Common myeloid progenitor, CD34-positive (primary cell): ENCODE measurements at regions not wholly inside any gene's neighbourhood (a gene's known extent, or its start where the extent isn't known, plus 50 kb on each side); places are given as distances from the start of the nearest gene placed in this dataset.
A peak's percentile ranks its signal among the peaks of the same experiment; 100 is the strongest.
"Not testable (repeated sequence)": the region's sequence is repeated elsewhere in the genome, so short reads cannot be mapped to it uniquely, and the experiment has no call there.

Experiments used
- CTCF ChIA-PET: fragments of 350-600 bp; sonication (Branson Sonifier 250); formaldehyde crosslinking; loops from one replicate; lab custom pipeline; 2021; ENCODE audit warnings: antibody characterized with exemption; lab: Charles Lee
- POLR2A ChIA-PET: fragments of 350-600 bp; sonication (Branson Sonifier 250); formaldehyde crosslinking; loops from one replicate; lab custom pipeline; 2021; ENCODE audit warnings: antibody characterized with exemption; lab: Charles Lee
- DNase-seq, 3 donors: peaks; one replicate each; pipeline versions ENCODE4 v3.0.0 to v3.0.0-alpha.2; 2013
- H3K27ac ChIP-seq, 2 experiments: 1 replicate in 1 of 2; 2 replicates in 1 of 2; pipeline ENCODE4 v1.7.0; 2013; ENCODE audit warnings: inconsistent platforms in 2 of 2, low read length in 2 of 2, mild to moderate bottlenecking in 2 of 2, low read depth in 1 of 2, moderate library complexity in 1 of 2; ENCODE audit not compliant: severe bottlenecking in 2 of 2, insufficient read depth in 1 of 2, poor library complexity in 1 of 2
- H3K27me3 ChIP-seq, 5 experiments: replicated peaks in 2 of 5; 1 replicate in 3 of 5; 2 replicates in 2 of 5; pipeline versions ENCODE4 v1.6.1 to v1.7.0; 2013; ENCODE audit warnings: low read length in 4 of 5, mild to moderate bottlenecking in 2 of 5, moderate library complexity in 2 of 5, inconsistent platforms in 1 of 5; ENCODE audit not compliant: insufficient read depth in 5 of 5, control insufficient read depth in 4 of 5
- H3K36me3 ChIP-seq, 4 experiments: 1 replicate in 2 of 4; 2 replicates in 2 of 4; pipeline versions ENCODE4 v1.6.1 to v1.7.0; 2013; ENCODE audit warnings: low read length in 3 of 4, control low read depth in 1 of 4, mild to moderate bottlenecking in 1 of 4; ENCODE audit not compliant: control insufficient read depth in 4 of 4, insufficient read depth in 4 of 4
- H3K4me1 ChIP-seq, 4 experiments: 1 replicate in 3 of 4; 2 replicates in 1 of 4; pipeline versions ENCODE4 v1.6.1 to v1.7.1; 2013; ENCODE audit warnings: low read length in 3 of 4, mild to moderate bottlenecking in 3 of 4, control low read depth in 1 of 4, inconsistent platforms in 1 of 4, moderate library complexity in 1 of 4; ENCODE audit not compliant: control insufficient read depth in 4 of 4, insufficient read depth in 4 of 4; ENCODE audit errors: control extremely low read depth in 1 of 4
- H3K4me3 ChIP-seq, 7 experiments: 1 replicate in 4 of 7; 2 replicates in 3 of 7; pipeline versions ENCODE4 v1.5.1 to v1.7.0; 2013; ENCODE audit warnings: mild to moderate bottlenecking in 7 of 7, low read length in 6 of 7, moderate library complexity in 6 of 7, inconsistent platforms in 2 of 7, low read depth in 2 of 7, control low read depth in 1 of 7; ENCODE audit not compliant: insufficient read depth in 4 of 7, control insufficient read depth in 1 of 7; ENCODE audit errors: extremely low read depth in 1 of 7
- H3K9me3 ChIP-seq, 5 experiments: 1 replicate in 4 of 5; 2 replicates in 1 of 5; pipeline versions ENCODE4 v1.6.1 to v1.7.1; 2013; ENCODE audit warnings: low read length in 4 of 5, mild to moderate bottlenecking in 2 of 5, inconsistent platforms in 1 of 5, low read depth in 1 of 5, moderate library complexity in 1 of 5; ENCODE audit not compliant: control insufficient read depth in 4 of 5, insufficient read depth in 2 of 5; ENCODE audit errors: control extremely low read depth in 1 of 5
- WGBS: methylation state at CpG from one replicate; pipeline ENCODE4 v1.1.5; 2013; ENCODE audit not compliant: insufficient coverage; 5-methylcytosine and 5-hydroxymethylcytosine counted together

DNA sequence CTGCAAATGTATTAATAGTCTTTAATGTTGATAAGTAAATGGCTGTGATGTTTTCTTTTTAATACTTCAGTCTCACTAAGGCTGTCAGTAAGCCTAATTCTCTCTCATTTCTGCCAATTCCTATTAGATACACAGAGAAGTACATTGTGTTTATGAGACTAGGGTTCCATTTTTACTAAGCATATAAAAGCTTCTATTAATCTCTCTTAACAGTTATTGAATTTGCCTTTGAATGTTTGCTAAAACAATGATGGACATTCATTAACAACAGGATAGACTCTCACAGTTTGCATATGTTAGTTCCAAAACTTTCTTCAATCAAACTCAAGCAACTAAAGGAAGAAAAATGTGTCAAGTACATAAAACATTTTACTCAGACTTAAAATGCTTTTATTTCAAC, 659.3 kb downstream of the TLE1 start:
- H3K9me3 ChIP-seq, result no peaks in the 10 kb centered on the region
- CTCF ChIA-PET, result interaction anchor here (1.6 kb wide), 1 partner anchor 15 kb away, joined by 3 read pairs; no protein-coding TSS in a partner anchor
- H3K27me3 ChIP-seq, result no peaks in the 10 kb centered on the region
- no peaks in the 10 kb centered on the region for H3K4me1 ChIP-seq
- no peaks in the 10 kb centered on the region for H3K36me3 ChIP-seq
- no peak for DNase-seq
- H3K4me3 ChIP-seq, result no peak overlapping the region
- POLR2A ChIA-PET, result no interaction called here
- no peak overlapping the region for H3K27ac ChIP-seq

DNA sequence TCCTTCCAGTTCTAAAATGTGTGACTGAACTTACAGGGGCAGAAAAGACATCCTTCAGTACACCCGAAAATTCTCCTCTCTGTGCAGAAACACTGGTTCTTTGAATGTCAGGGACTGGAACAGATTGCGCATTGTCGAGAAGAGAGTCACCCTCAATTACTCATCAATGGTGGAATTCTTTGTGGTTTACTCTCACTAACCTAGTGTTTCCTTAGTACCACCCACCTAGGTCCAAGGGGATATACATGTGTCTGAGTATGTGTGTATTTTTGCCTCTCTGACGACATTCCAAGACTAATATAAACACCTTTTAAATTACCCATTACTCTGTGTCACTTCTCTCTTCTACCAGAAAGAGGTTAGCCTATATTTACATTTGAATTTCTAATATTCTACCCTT, 660.8 kb downstream of the TLE1 start:
- no peaks in the 10 kb centered on the region for H3K4me1 ChIP-seq
- H3K27ac ChIP-seq, result no peak overlapping the region
- ChIA-PET POLR2A (no interaction called here), CTCF (no interaction called here)
- H3K36me3 ChIP-seq, result no peaks in the 10 kb centered on the region
- no peak overlapping the region for H3K4me3 ChIP-seq
- H3K27me3 ChIP-seq, result no peaks in the 10 kb centered on the region
- no peaks in the 10 kb centered on the region for H3K9me3 ChIP-seq
- 100% methylated on average over 2 of the region's 4 CpGs for WGBS
- DNase-seq, result no peak

DNA sequence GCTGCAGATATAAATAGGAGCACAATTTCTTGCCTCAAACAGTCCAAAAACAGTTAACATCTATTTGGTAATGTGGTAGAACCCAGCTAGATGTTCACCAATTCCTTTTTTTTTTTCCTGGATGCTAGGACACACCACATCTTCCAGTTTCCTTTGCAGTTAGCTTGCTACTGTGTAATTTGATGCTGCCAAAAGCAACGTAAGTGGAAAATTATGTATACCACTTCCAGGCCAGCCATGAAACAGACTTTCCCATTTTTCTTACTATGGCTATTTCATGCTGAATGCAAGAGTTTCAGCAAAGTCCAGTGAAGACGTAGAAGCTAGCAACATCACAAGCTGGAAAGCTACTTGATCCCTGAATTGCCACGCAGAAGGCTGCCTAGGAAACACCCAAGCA, 667.2 kb downstream of the TLE1 start:
- DNase-seq, result no peak
- CTCF ChIA-PET, result no interaction called here
- H3K36me3 ChIP-seq, result no peaks in the 10 kb centered on the region
- H3K27me3 ChIP-seq, result no peaks in the 10 kb centered on the region
- no peak overlapping the region for H3K4me3 ChIP-seq
- H3K9me3 ChIP-seq, result no peaks in the 10 kb centered on the region
- H3K4me1 ChIP-seq, result no peaks in the 10 kb centered on the region
- POLR2A ChIA-PET, result no interaction called here
- H3K27ac ChIP-seq, result no peak overlapping the region
- WGBS, result 100% methylated on average over 1 of the region's 3 CpGs

DNA sequence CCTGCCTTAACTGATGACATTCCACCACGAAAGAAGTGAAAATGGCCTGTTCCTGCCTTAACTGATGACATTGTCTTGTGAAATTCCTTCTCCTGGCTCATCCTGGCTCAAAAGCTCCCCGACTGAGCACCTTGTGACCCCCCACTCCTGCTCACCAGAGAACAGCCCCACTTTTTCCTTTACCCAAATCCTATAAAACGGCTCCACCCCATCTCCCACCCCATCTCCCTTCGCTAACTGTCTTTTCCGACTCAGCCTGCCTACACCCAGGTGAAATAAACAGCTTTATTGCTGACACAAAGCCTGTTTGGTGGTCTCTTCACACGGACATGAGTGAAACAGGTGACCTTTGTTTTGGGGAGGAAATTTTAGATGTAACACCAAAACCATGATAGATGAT, 674.4 kb downstream of the TLE1 start:
- H3K27me3 ChIP-seq, DNase-seq, H3K36me3 ChIP-seq, H3K4me1 ChIP-seq, H3K9me3 ChIP-seq, POLR2A ChIA-PET, H3K27ac ChIP-seq, CTCF ChIA-PET, H3K4me3 ChIP-seq: not testable (repeated sequence)
- 80% methylated on average over 1 of the region's 6 CpGs for WGBS

DNA sequence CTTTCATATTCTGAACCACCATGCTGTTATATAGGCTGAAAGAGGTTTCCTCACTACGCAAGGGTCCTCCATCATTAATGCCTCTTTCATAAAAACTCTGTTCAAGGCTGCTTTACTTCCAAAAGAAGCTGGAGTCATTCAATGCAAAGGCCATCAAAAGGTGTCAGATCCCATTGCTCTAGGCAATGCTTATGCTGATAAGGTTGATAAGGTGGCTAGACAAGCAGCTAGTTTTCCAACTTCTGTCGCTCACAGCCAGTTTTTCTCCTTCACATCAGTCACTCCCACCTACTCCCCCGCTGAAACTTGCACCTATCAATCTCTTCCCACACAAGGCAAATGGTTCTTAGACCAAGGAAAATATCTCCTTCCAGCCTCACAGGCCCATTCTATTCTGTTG, 676.2 kb downstream of the TLE1 start:
- H3K27ac ChIP-seq, POLR2A ChIA-PET, H3K27me3 ChIP-seq, CTCF ChIA-PET, H3K4me1 ChIP-seq, H3K4me3 ChIP-seq, DNase-seq, H3K36me3 ChIP-seq, H3K9me3 ChIP-seq: not testable (repeated sequence)
- WGBS, result no CpG with 5 or more reads among the region's 3 CpGs

DNA sequence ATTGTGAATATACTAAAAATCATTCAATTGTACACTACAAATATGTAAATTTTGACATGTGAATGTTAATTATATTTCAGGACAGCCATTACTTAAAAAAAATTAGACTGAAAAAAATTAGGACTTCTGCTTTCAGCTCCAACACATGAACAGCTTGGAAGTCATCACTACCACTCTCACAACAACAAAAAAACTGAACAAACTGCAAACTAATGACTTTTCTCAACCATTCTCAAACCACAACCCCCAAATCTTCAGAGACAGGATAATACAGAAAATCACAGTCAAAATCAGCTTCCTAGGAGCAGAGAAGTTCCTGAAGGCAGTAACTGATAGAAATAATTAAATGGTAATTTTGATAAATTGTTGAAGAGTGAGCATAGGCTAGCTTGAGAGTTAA, 686.4 kb downstream of the TLE1 start:
- no peaks in the 10 kb centered on the region for H3K36me3 ChIP-seq
- peaks cover 0 to 5% (median 0%) of the 10 kb centered on the region in 5 experiments for H3K27me3 ChIP-seq
- ChIA-PET CTCF (interaction anchor here (0.7 kb wide), 1 partner anchor 38 kb away, joined by 3 read pairs; no protein-coding TSS in a partner anchor), POLR2A (no interaction called here)
- DNase-seq, result no peak
- no peak overlapping the region for H3K27ac ChIP-seq
- H3K4me3 ChIP-seq, result no peak overlapping the region
- H3K9me3 ChIP-seq, result no peaks in the 10 kb centered on the region
- peaks cover 0 to 4% (median under 1%) of the 10 kb centered on the region in 4 experiments for H3K4me1 ChIP-seq

DNA sequence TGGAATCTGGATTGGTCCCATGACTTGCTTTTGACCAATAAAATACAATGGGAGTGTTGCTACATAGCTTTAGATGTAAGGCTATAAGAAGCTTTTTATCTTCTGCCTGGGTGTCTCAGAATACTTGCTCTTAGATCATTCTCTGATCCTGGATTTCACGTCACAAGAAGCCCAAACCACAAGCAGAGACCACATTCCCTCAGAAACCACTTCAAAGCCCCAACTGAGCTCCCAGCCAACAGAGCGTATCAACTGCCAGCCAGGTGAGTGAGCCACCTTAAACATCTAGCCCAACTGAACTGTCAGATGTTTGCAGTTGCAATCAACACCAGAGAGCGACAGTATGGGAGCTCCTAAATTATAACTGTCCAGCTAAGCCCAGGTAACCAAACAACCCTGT, 687.1 kb downstream of the TLE1 start:
- POLR2A ChIA-PET, result no interaction called here
- peaks cover 0 to 5% (median 0%) of the 10 kb centered on the region in 5 experiments for H3K27me3 ChIP-seq
- WGBS, result 33% methylated on average over 3 of the region's 3 CpGs
- CTCF ChIA-PET, result no interaction called here
- no peaks in the 10 kb centered on the region for H3K9me3 ChIP-seq
- H3K4me3 ChIP-seq, result no peak overlapping the region
- H3K4me1 ChIP-seq, result peaks cover 0 to 4% (median under 1%) of the 10 kb centered on the region in 4 experiments
- DNase-seq, result peak in 2 of 3 donors; percentile 1 to 2
- no peaks in the 10 kb centered on the region for H3K36me3 ChIP-seq
- H3K27ac ChIP-seq, result no peak overlapping the region
